K562 (cell line): ENCODE measurements at regions not wholly inside any gene's neighbourhood (a gene's known extent, or its start where the extent isn't known, plus 50 kb on each side); places are given as distances from the start of the nearest gene placed in this dataset.

ENCODE experiments used
- CHAMP1 ChIP-seq: fragments of 450-650 bp; IDR thresholded peaks from 2 replicates; pipeline ENCODE4 v1.6.1; 2016; ENCODE audit warnings: mild to moderate bottlenecking
- ETV1 ChIP-seq: fragments of 450-650 bp; conservative IDR thresholded peaks from 2 replicates; pipeline ENCODE4 v1.6.1; 2016; ENCODE audit warnings: missing genetic modification characterization, control low read depth, low read depth, missing compliant biosample characterization
- HDAC8 ChIP-seq: fragments of 450-650 bp; IDR thresholded peaks from 2 replicates; pipeline ENCODE4 v1.6.1; 2016; ENCODE audit warnings: mild to moderate bottlenecking, missing genetic modification characterization, moderate library complexity, missing compliant biosample characterization
- HNRNPH1 ChIP-seq: fragments of 200-400 bp; formaldehyde crosslinking; optimal IDR thresholded peaks from 2 replicates; pipeline ENCODE3; 2017; ENCODE audit warnings: low read depth, mild to moderate bottlenecking, low read length, moderate library complexity
- MXI1 ChIP-seq: IDR thresholded peaks from 2 replicates; pipeline ENCODE4 v1.6.1; 2011; ENCODE audit warnings: low read depth, mild to moderate bottlenecking, improper control_type of control experiment, low read length
- MYC ChIP-seq, 2 experiments: fragments of 250-450 bp in 1 of 2; sonication (Bioruptor Pico) in 1 of 2; IDR thresholded peaks; 2 replicates each; pipeline versions ENCODE4 v1.5.1 to v1.6.1; 2012 to 2021; ENCODE audit warnings: low read depth in 2 of 2, borderline replicate concordance in 1 of 2, improper control_type of control experiment in 1 of 2, low read length in 1 of 2, mild to moderate bottlenecking in 1 of 2, moderate library complexity in 1 of 2
- NBN ChIP-seq: fragments of 450-650 bp; IDR thresholded peaks from 2 replicates; pipeline ENCODE4 v1.6.1; 2016; ENCODE audit warnings: low read depth, mild to moderate bottlenecking
- RBM39 ChIP-seq: fragments of 200-400 bp; formaldehyde crosslinking; optimal IDR thresholded peaks from 2 replicates; pipeline ENCODE3; 2018; ENCODE audit warnings: low read depth, low read length
- RNF2 ChIP-seq: sonication (generic); IDR thresholded peaks from 2 replicates; pipeline ENCODE4 v1.6.1; 2016
- ZBTB7A ChIP-seq: IDR thresholded peaks from 2 replicates; pipeline ENCODE4 v1.6.1; 2011; ENCODE audit warnings: low read depth, mild to moderate bottlenecking, low read length, moderate library complexity, borderline replicate concordance; ENCODE audit not compliant: control insufficient read depth
- ZNF407 ChIP-seq: fragments of 450-650 bp; IDR thresholded peaks from 2 replicates; pipeline ENCODE4 v1.6.1; 2016; ENCODE audit warnings: low read depth
- ZNF592 ChIP-seq: fragments of 450-650 bp; IDR thresholded peaks from 2 replicates; pipeline ENCODE4 v1.6.1; 2017; ENCODE audit warnings: antibody characterized with exemption, mild to moderate bottlenecking
- ZNF717 ChIP-seq: fragments of 250-450 bp; sonication (Bioruptor Pico); IDR thresholded peaks from 2 replicates; pipeline ENCODE4 v1.5.0; 2021

- TF ChIP-seq ZNF407, result peak; percentile 77
- TF ChIP-seq ZNF592, result peak; percentile 93
- TF ChIP-seq ZNF717, result no peak
- TF ChIP-seq RBM39, result peak; percentile 23
- TF ChIP-seq RNF2, result peak; percentile 86
- peak; percentile 96 for TF ChIP-seq NBN
- peak; percentile 59; the same call in 1 of the 2 replicates for TF ChIP-seq MYC (IDR thresholded peaks at IDR 0.05; ENCODE audit: low read depth, low read length)
- no peak for TF ChIP-seq MYC (CRISPR knock-in tag; IDR thresholded peaks at IDR 0.05; ENCODE audit: borderline replicate concordance, low read depth)
- no peak for TF ChIP-seq HDAC8 (tag)
- TF ChIP-seq HNRNPH1, result no peak
- peak; percentile 46; the same call in 1 of the 2 replicates for TF ChIP-seq MXI1
- TF ChIP-seq ZBTB7A, result peak; percentile 90
- peak; percentile 81 for TF ChIP-seq CHAMP1
- TF ChIP-seq ETV1 (tag), result peak; percentile 55
Measured at GRCh38 chr6:28747631-28748157, 176.1 kb downstream of the TRIM27 start (continued).
